Lower leg skin (tissue), 4 donors: ENCODE measurements at regions not wholly inside any gene's neighbourhood (a gene's known extent, or its start where the extent isn't known, plus 50 kb on each side); places are given as distances from the start of the nearest gene placed in this dataset.

Experiments used
- DNase-seq, 2 donors: peaks; one replicate each; pipeline ENCODE4 v3.0.0-alpha.2; 2019; ENCODE audit warnings: low spot score in 2 of 2
- H3K4me3 ChIP-seq: fragments of 200-600 bp; sonication (generic); 2 replicates; pipeline ENCODE4 v1.5.1; 2017; ENCODE audit warnings: mild to moderate bottlenecking, low read depth; ENCODE audit not compliant: poor library complexity, severe bottlenecking
- POLR2A ChIP-seq, 2 donors: fragments of 450-650 bp; IDR thresholded peaks; one replicate each; pipeline ENCODE4 v1.6.1; 2016 to 2017; ENCODE audit warnings: antibody characterized with exemption in 2 of 2, mild to moderate bottlenecking in 1 of 2, moderate library complexity in 1 of 2
- WGBS, 2 donors: methylation state at CpG; one replicate each; pipeline ENCODE4 v1.1.5; 2018; 5-methylcytosine and 5-hydroxymethylcytosine counted together
- intact Hi-C: fragments of 100-400 bp; cut with DNase I; formaldehyde crosslinking; loops from one replicate; pipeline ENCODE4 v1.15.0; 2023; ENCODE audit warnings: low total_unique reads
- TF ChIP-seq, protein P1 (sequence below), 3 donors: fragments of 450-650 bp; IDR thresholded peaks; one replicate each; pipeline ENCODE4 v1.5.1; 2016; ENCODE audit warnings: antibody characterized with exemption in 3 of 3, mild to moderate bottlenecking in 3 of 3, moderate library complexity in 2 of 3

DNA sequence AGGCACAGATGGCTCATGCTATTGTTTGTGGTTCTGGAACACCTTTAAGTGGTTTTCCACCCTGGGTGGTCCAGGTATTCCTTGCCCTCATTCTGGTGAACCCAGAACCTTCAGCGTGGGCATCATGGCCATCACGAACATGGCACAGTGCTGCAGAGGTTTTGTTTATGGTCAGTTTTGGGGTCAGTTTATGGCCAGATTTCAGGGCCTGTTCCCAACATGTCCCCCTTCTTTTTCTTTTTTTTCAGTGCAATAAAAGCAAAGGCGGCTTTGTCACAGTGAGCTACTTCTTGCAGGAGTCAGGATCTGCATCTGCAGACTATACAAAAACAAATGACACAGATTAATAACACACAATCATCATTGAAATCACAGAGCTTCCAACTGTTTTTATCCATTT lies 1085.0 kb upstream of the ALCAM start:
- 93 to 98% methylated on average over 3 of the region's 3 CpGs for WGBS, 2 donors
- intact Hi-C loops, result no loop called here
- DNase-seq, result no peak
- TF ChIP-seq POLR2A (IDR thresholded peaks at IDR 0.05), result no peak
- TF ChIP-seq, protein P1, sequence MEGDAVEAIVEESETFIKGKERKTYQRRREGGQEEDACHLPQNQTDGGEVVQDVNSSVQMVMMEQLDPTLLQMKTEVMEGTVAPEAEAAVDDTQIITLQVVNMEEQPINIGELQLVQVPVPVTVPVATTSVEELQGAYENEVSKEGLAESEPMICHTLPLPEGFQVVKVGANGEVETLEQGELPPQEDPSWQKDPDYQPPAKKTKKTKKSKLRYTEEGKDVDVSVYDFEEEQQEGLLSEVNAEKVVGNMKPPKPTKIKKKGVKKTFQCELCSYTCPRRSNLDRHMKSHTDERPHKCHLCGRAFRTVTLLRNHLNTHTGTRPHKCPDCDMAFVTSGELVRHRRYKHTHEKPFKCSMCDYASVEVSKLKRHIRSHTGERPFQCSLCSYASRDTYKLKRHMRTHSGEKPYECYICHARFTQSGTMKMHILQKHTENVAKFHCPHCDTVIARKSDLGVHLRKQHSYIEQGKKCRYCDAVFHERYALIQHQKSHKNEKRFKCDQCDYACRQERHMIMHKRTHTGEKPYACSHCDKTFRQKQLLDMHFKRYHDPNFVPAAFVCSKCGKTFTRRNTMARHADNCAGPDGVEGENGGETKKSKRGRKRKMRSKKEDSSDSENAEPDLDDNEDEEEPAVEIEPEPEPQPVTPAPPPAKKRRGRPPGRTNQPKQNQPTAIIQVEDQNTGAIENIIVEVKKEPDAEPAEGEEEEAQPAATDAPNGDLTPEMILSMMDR (IDR thresholded peaks at IDR 0.05), result no peak
- H3K4me3 ChIP-seq, result no peak overlapping the region

DNA sequence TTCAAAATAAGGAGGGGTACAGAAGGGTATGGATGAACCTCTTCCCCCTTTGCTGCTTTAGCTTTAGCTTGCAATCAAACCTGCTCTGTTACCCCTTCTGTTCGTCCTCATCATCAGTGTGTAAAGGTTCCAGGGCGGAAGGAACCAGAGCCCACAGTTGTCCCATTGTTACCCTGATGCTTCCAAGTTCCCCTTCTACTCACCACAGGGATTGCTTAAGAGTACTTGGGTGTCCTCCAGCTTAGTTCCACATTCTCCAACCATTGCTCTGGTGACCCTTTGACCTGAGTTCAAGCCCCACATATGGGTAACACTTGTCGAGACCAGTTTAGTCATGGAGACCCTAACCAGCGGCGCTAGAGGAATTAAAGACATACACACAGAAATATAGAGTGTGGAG lies 1080.1 kb upstream of the ALCAM start:
- H3K4me3 ChIP-seq, result no peak overlapping the region
- DNase-seq, result no peak
- no peak for TF ChIP-seq POLR2A (IDR thresholded peaks at IDR 0.05)
- TF ChIP-seq, protein P1 (IDR thresholded peaks at IDR 0.05), result no peak
- WGBS, 2 donors, result 93 to 94% methylated on average over 5 of the region's 5 CpGs
- intact Hi-C loops, result no loop called here

DNA sequence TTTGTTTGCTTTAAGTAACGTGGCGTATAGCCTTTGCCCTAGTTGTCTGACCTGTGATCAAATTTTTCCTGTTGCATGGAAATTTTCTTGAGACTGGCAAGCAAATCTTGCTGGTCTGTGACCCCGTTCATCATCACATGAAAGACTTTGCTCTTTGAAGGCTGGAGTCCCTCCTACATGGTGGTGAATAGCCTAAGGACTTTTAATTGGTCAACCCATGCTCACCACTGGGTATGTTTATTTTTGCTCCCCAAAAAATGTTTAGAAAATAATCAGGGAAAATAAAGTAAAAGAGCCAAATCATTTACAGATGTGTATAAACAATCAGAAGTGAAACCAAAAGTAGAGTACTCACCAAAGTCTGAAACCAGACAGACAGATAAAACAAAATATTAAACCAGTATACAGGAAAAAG lies 1075.3 kb upstream of the ALCAM start:
- 23 to 47% methylated on average over 3 of the region's 3 CpGs for WGBS, 2 donors
- intact Hi-C loops, result no loop called here
- no peak overlapping the region for H3K4me3 ChIP-seq
- DNase-seq, result no peak
- TF ChIP-seq POLR2A (IDR thresholded peaks at IDR 0.05), result no peak
- TF ChIP-seq, protein P1 (IDR thresholded peaks at IDR 0.05), result no peak

DNA sequence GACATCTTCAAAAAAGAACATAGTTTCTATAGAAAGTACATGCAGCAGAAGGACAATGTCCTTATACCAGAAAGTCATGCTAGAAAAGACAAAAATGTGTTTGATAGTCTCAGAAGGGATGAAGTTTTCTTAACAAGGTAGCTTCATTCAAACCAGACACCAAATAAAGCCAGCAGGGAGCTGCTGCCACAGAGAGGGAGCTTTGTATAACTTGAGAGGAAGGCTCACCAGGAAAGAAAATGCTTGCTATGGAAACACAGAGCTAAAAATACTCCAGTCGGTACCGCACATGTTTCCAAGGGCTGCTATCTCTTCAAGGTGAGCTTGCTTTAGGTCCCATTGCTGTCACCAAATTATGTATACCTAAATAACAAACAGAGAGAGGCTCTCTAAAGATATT lies 1074.8 kb upstream of the ALCAM start:
- TF ChIP-seq POLR2A (IDR thresholded peaks at IDR 0.05), result no peak
- TF ChIP-seq, protein P1 (IDR thresholded peaks at IDR 0.05), result no peak
- intact Hi-C loops, result no loop called here
- DNase-seq, result no peak
- no peak overlapping the region for H3K4me3 ChIP-seq
- WGBS, 2 donors, result 52 to 57% methylated on average over 2 of the region's 2 CpGs

DNA sequence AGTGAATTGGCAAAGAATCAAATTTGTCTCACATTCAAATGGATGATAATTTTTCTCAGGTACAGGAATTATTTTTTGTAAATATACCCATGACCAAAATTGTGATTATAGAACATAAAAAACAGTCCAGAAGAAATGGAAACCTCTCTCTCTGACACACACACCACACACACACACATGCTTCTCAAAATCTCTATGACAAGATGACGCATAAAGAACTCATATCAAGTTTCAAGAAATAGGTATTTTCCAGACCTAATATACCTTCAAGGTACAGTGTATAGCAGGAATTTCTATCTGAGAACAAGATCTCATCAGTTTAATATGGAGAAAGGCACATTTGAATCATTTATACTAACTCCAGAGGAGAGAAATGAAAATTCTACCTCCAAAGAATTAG lies 1069.1 kb upstream of the ALCAM start:
- WGBS, 2 donors, result 67 to 71% methylated on average over 1 of the region's 1 CpG
- no peak overlapping the region for H3K4me3 ChIP-seq
- intact Hi-C loops, result no loop called here
- no peak for DNase-seq
- TF ChIP-seq, protein P1 (IDR thresholded peaks at IDR 0.05), result no peak
- TF ChIP-seq POLR2A (IDR thresholded peaks at IDR 0.05), result no peak

DNA sequence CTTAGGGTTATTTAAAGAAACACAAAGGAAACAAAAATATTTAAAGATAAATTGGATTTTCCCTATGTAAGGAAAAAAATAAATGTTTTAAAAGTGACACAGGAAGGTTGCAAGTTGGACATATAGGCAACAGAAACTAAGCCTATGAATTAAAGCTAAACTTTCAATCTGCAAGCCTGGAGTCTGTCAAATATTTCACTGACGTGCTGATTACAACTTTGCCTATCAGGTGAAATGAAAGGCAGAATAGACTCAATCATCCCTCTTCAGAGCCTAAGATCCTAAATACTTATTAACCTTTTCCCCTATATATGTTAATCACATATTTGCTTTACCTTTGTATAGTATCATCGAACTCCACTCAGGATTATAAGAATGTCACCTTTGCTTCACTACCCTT lies 1068.0 kb upstream of the ALCAM start:
- intact Hi-C loops, result no loop called here
- WGBS, 2 donors, result 38 to 52% methylated on average over 2 of the region's 2 CpGs
- no peak for TF ChIP-seq POLR2A (IDR thresholded peaks at IDR 0.05)
- TF ChIP-seq, protein P1 (IDR thresholded peaks at IDR 0.05), result no peak
- H3K4me3 ChIP-seq, result no peak overlapping the region
- DNase-seq, result no peak
